Putamen (tissue), 1 donor: ENCODE measurements at regions not wholly inside any gene's neighbourhood (a gene's known extent, or its start where the extent isn't known, plus 50 kb on each side); places are given as distances from the start of the nearest gene placed in this dataset.

ENCODE experiments used
- DNase-seq: peaks from one replicate; pipeline ENCODE4 v3.0.0-alpha.2; 2016; ENCODE audit warnings: low spot score

- DNase-seq = no peak
Measured at GRCh38 chr11:130737866-130738431, 178.3 kb downstream of the SNX19 start.

GRCh38 chr11:130738611-130739010 lies 177.7 kb downstream of the SNX19 start:
- no peak for DNase-seq

- DNase-seq = no peak
Measured at GRCh38 chr11:130740819-130741218, 175.5 kb downstream of the SNX19 start.

- no peak for DNase-seq
Measured at GRCh38 chr11:130744794-130745193, 171.5 kb downstream of the SNX19 start.

GRCh38 chr11:130749216-130749615 lies 167.1 kb downstream of the SNX19 start:
- no peak for DNase-seq

GRCh38 chr11:130760515-130761125 lies 155.7 kb downstream of the SNX19 start:
- DNase-seq = no peak

GRCh38 chr11:130761560-130762220 lies 154.6 kb downstream of the SNX19 start:
- DNase-seq = no peak

- DNase-seq = no peak
Measured at GRCh38 chr11:130762638-130763037, 153.6 kb downstream of the SNX19 start.

- no peak for DNase-seq
Measured at GRCh38 chr11:130763087-130763980, 152.9 kb downstream of the SNX19 start.

- DNase-seq = no peak
Measured at GRCh38 chr11:130765406-130765805, 150.9 kb downstream of the SNX19 start.

- DNase-seq = no peak
Measured at GRCh38 chr11:130765951-130766649, 150.2 kb downstream of the SNX19 start.

- DNase-seq = no peak
Measured at GRCh38 chr11:130766650-130767565, 149.4 kb downstream of the SNX19 start.

GRCh38 chr11:130769782-130770535 lies 146.3 kb downstream of the SNX19 start:
- DNase-seq = no peak

GRCh38 chr11:130771708-130772107 lies 144.6 kb downstream of the SNX19 start:
- no peak for DNase-seq

GRCh38 chr11:130772266-130773227 lies 143.7 kb downstream of the SNX19 start:
- no peak for DNase-seq

GRCh38 chr11:130773244-130773820 lies 142.9 kb downstream of the SNX19 start:
- DNase-seq = no peak

- DNase-seq = no peak
Measured at GRCh38 chr11:130774703-130775102, 141.6 kb downstream of the SNX19 start.

GRCh38 chr11:130775306-130776060 lies 140.8 kb downstream of the SNX19 start:
- no peak for DNase-seq
